Fibroblast of the aortic adventitia (primary cell): ENCODE measurements at regions not wholly inside any gene's neighbourhood (a gene's known extent, or its start where the extent isn't known, plus 50 kb on each side); places are given as distances from the start of the nearest gene placed in this dataset.
A peak's percentile ranks its signal among the peaks of the same experiment; 100 is the strongest.
"Not testable (repeated sequence)": the region's sequence is repeated elsewhere in the genome, so short reads cannot be mapped to it uniquely, and the experiment has no call there.

Source experiments
- DNase-seq: peaks from one replicate; pipeline ENCODE4 v3.0.0-alpha.2; 2010; ENCODE audit warnings: low read depth
- H3K4me3 ChIP-seq: 2 replicates; pipeline ENCODE4 v1.5.1; 2011; ENCODE audit warnings: low read depth, mild to moderate bottlenecking, control low read depth, low read length, moderate library complexity
- CTCF ChIP-seq: IDR thresholded peaks from 2 replicates; pipeline ENCODE4 v1.5.1; 2011; ENCODE audit warnings: mild to moderate bottlenecking, low read length, control low read depth, inconsistent platforms; ENCODE audit not compliant: insufficient read depth

GRCh38 chr6:76876922-76877553 lies 586.3 kb downstream of the HTR1B start:
- peak; percentile 13 for TF ChIP-seq CTCF
- no peak overlapping the region for H3K4me3 ChIP-seq
- DNase-seq: peak; percentile 36

DNA sequence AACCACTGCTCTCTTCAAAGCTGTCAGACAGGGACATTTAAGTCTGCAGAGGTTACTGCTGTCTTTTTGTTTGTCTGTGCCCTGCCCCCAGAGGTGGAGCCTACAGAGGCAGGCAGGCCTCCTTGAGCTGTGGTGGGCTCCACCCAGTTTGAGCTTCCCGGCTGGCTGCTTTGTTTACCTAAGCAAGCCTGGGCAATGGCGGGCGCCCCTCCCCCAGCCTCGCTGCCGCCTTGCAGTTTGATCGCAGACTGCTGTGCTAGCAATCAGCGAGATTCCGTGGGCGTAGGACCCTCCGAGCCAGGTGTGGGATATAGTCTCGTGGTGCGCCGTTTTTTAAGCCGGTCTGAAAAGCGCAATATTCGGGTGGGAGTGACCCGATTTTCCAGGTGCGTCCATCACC lies 586.9 kb downstream of the HTR1B start:
- not testable (repeated sequence) for DNase-seq

GRCh38 chr6:76867182-76867581 lies 596.1 kb downstream of the HTR1B start:
- no peak overlapping the region for H3K4me3 ChIP-seq
- TF ChIP-seq CTCF: no peak
- no peak for DNase-seq

More for the DNA sequence above, 586.9 kb downstream of the HTR1B start:
- H3K4me3 ChIP-seq: not testable (repeated sequence)

DNA sequence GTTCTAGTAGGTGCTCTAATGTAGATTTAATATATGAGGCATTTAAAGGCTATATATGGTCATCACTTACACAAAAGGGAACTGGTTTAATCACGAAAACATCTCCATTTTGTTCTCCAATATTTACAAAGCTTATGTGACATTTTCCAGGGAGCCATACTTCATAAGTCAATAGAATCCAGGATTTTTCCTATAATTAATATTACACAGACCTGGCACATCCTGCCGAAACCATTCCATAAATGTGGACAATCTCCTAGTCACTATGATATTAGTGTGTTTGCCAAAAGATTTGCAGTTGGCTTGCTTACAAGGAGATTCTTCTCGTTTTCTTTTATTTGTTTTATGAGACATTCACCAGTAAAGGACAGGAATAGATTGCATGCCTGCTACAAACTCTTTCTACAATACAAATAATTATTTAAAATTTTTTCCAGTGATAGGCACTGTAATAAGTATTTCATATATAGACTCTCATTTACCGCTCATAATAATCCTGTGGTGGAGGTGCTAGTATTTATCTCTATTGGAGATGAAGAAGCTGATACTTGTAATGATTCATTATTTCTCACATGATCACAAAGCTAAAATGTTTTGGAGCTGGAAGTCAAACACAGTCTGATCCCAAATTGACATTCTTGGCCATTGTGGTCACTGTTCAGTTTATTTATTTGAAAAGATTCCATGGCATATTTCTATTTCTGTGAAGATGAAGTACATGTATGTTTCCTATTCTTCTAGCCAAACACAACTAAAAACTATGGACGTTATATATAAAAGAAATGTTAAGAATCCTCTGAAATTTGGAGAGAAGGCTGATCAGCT lies 597.0 kb downstream of the HTR1B start:
- no peak overlapping the region for H3K4me3 ChIP-seq
- no peak for TF ChIP-seq CTCF
- DNase-seq: peak; percentile 25

DNA sequence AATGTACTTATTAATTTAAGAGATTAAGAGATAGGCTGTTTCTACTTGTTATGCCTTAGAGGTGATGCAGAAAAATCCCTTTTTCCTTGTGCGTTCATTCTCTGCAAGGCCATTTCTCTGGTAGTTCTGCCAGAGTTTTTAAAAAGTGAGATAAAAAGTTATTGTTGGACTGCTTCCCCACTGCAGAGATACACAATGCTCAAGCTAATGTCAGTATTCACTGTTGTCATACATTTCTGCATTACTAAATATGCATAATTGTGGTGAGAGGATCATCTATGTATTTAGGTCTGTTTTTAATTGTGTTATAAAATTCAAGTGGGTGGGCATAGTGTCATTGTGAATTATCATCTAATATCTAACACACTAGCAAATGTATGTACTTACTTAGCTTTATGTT lies 600.4 kb downstream of the HTR1B start:
- TF ChIP-seq CTCF: no peak
- peak; percentile 30 for DNase-seq
- no peak overlapping the region for H3K4me3 ChIP-seq

GRCh38 chr6:76861403-76861802 lies 601.9 kb downstream of the HTR1B start:
- no peak overlapping the region for H3K4me3 ChIP-seq
- no peak for DNase-seq
- no peak for TF ChIP-seq CTCF

- H3K4me3 ChIP-seq: no peak overlapping the region
- TF ChIP-seq CTCF: no peak
- DNase-seq: no peak
Measured at GRCh38 chr6:76856065-76856464, 607.2 kb downstream of the HTR1B start.
